ENCODE measurements at regions not wholly inside any gene's neighbourhood (a gene's known extent, or its start where the extent isn't known, plus 50 kb on each side); places are given as distances from the start of the nearest gene placed in this dataset.

DNA sequence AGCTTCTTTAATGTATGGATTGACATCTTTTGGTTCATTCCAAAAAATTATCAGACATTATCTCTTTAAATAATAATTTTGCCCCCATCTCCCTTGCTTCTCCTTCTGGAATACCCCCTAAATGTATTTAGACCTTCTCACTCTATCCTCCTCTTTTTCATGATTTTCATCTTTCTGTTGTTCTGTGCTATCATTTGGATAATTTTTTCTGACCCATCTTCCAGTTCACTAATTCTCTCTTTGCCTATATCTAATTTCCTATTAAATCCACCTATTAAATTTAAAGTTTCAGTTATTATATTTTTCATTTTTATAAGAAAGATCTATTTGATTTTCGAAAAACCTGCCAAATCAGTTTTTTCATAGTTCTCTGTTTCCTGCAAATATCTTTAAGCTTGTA lies 67.8 kb upstream of the ODC1 start:
- no peaks in the 10 kb centered on the region for H3K36me3 ChIP-seq
- intact Hi-C loops (cut with DNase I) = no loop called here
- ATAC-seq = no peak

DNA sequence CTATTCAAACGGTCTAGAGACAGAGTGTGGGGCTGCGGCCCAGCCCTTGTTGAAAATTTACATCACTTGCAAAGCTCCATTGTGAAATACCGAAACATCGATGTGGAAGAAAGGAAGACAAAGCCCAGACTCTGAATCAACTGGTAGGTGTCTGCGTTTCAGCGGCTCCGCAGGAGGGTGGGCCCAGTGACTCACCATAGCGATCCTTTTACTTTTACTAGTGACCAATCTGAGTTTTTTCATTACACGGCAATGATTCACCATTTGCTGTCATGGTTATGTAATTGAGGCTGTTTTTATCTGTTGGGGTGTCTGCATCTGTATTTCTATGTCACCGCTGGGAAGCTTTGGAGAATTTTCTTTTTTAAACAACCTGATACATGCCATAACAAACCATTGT lies 66.6 kb upstream of the ODC1 start:
- Histone ChIP-seq H3K27me3 (no peaks in the 10 kb centered on the region), H3K36me3 (no peaks in the 10 kb centered on the region), H3K9me3 (peaks cover 0 to 39% (median 22%) of the 10 kb centered on the region in 11 donors), H3K4me3 (no peak overlapping the region), H3K4me1 (peaks cover 0 to 4% (median 0%) of the 10 kb centered on the region in 9 donors), H3K27ac (no peak overlapping the region)
- intact Hi-C loops (cut with DNase I) = no loop called here
- WGBS, 2 donors = 95 to 98% methylated on average over 10 of the region's 10 CpGs
- DNase-seq (no peak), ATAC-seq (no peak)
- TF ChIP-seq, protein P1, sequence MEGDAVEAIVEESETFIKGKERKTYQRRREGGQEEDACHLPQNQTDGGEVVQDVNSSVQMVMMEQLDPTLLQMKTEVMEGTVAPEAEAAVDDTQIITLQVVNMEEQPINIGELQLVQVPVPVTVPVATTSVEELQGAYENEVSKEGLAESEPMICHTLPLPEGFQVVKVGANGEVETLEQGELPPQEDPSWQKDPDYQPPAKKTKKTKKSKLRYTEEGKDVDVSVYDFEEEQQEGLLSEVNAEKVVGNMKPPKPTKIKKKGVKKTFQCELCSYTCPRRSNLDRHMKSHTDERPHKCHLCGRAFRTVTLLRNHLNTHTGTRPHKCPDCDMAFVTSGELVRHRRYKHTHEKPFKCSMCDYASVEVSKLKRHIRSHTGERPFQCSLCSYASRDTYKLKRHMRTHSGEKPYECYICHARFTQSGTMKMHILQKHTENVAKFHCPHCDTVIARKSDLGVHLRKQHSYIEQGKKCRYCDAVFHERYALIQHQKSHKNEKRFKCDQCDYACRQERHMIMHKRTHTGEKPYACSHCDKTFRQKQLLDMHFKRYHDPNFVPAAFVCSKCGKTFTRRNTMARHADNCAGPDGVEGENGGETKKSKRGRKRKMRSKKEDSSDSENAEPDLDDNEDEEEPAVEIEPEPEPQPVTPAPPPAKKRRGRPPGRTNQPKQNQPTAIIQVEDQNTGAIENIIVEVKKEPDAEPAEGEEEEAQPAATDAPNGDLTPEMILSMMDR (IDR thresholded peaks at IDR 0.05) = no peak

More for the DNA sequence above, 67.8 kb upstream of the ODC1 start:
- H3K4me3 ChIP-seq = no peak overlapping the region
- peaks cover 0 to 4% (median 0%) of the 10 kb centered on the region in 9 donors for H3K4me1 ChIP-seq
- no peak overlapping the region for H3K27ac ChIP-seq
- no peak for DNase-seq
- TF ChIP-seq, protein P1 (IDR thresholded peaks at IDR 0.05) = no peak
- H3K9me3 ChIP-seq = peaks cover 0 to 39% (median 22%) of the 10 kb centered on the region in 11 donors
- H3K27me3 ChIP-seq = peaks cover 0 to 2% (median 0%) of the 10 kb centered on the region in 7 donors
- WGBS, 2 donors = 77 to 88% methylated on average over 1 of the region's 1 CpG

DNA sequence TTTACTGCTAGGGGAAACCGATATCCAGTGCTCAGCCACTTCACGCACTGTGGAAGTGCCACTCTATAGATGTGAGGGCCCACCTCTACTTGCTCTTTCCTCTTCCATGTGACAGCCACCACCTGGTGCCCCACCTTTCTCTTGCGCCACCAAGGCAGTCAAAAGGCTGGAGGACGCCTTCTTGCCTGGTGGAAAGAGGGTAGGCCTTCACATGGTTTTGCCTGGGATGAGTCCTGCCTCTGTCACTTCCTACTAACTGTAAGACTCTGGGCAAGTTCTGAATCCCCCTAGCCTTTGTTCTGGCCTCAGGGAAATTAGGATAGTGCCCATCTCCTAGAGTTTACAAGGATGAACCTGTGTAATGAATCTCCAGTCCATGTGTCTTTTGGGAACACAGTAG lies 66.1 kb upstream of the ODC1 start:
- H3K36me3 ChIP-seq = no peaks in the 10 kb centered on the region
- TF ChIP-seq, protein P1 (IDR thresholded peaks at IDR 0.05) = no peak
- H3K27me3 ChIP-seq = no peaks in the 10 kb centered on the region
- ATAC-seq (no peak), DNase-seq (no peak)
- intact Hi-C loops (cut with DNase I) = no loop called here
- H3K9me3 ChIP-seq = peaks cover 0 to 39% (median 22%) of the 10 kb centered on the region in 11 donors
- H3K4me3 ChIP-seq = no peak overlapping the region
- WGBS, 2 donors = 79 to 97% methylated on average over 4 of the region's 4 CpGs
- no peak overlapping the region for H3K27ac ChIP-seq
- peaks cover 0 to 4% (median 0%) of the 10 kb centered on the region in 9 donors for H3K4me1 ChIP-seq

DNA sequence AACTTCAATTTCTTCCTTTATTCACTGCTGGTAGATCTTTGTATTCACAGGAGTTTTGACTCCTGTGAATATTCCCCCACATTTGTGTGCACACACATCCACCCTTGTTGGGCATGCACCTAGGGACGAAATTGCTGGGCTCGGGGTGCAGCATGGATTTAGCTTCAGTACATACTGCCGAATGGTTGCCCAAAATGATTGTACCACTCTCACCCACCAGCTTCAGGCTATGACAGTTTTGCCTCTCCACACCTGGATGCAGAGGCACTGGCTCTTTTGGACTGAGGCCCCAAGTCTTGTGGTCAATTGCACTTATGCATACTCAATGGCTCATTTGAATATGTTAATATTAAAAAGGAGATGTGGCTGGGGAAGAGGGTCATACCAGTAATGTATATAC lies 65.1 kb upstream of the ODC1 start:
- Histone ChIP-seq H3K27me3 (no peaks in the 10 kb centered on the region), H3K36me3 (no peaks in the 10 kb centered on the region), H3K4me3 (no peak overlapping the region), H3K4me1 (peaks cover 0 to 4% (median 0%) of the 10 kb centered on the region in 9 donors), H3K27ac (no peak overlapping the region), H3K9me3 (peaks cover 0 to 39% (median 22%) of the 10 kb centered on the region in 11 donors)
- WGBS, 2 donors = 91 to 93% methylated on average over 3 of the region's 3 CpGs
- DNase-seq = no peak
- ATAC-seq = no peak
- TF ChIP-seq, protein P1 (IDR thresholded peaks at IDR 0.05) = no peak
- intact Hi-C loops (cut with DNase I) = no loop called here
